ENCODE measurements at regions not wholly inside any gene's neighbourhood (a gene's known extent, or its start where the extent isn't known, plus 50 kb on each side); places are given as distances from the start of the nearest gene placed in this dataset.
"Not testable (repeated sequence)": the region's sequence is repeated elsewhere in the genome, so short reads cannot be mapped to it uniquely, and the experiment has no call there.

DNA sequence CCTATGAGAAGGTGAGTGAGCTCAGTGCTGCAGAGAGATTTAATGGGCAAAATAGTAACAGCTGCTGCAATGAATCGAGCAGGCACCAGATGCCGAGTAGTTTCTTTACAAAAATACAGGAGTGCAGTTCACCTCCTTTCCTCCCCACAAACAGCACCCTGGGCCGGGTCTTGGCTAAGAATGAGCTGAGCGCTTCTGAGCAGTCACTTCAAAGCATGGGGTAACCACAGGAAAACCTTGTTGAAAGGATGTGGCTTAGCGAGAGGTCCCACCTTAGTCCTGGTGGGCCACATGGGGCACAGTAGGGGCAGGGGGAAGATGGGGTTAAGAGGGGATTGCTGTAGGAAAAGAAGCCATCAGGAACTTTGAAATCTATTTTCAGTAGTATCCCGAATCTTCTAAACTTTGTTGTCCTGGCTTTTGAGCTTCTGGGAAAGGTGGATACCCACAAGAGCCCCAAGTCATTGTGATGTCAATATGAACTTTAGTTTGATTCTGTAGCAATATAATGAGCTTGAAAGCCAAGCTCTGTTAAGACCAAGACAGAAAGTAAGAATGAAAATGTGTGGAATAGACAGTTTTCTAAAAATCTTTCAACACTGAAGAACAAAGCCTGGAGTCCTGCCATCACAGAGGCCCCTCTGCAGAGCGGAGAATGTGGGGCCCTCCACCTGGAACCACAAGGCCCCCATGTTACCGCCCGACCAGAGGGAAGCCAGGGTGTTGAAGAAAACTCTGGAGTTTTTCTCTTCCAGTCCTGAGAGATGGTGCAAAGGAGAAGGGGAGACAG, 101.0 kb upstream of the ZNF236 start:
- in situ Hi-C loops (cut with HindIII; ENCODE audit: low sequenced_read_pairs): no loop called here

DNA sequence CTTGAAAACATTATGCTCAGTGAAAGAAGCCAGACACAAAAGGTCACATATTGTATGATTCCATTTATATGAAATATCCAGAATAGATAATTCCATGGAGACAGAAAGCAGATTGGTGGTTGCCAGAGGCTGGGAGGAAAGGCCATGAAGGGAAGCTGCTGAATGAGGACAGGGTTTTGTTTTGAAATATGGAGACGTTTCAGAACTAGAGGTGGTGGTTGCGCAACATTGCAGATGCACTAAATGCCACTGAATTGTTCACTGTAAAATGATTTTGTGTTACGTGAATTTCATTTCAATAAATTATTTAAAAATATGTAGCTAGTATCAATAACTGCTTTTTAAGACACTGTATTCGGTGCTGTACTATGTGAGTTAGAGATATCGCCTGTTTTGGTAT, 101.7 kb upstream of the ZNF236 start:
- in situ Hi-C loops (cut with HindIII; ENCODE audit: low sequenced_read_pairs): no loop called here

DNA sequence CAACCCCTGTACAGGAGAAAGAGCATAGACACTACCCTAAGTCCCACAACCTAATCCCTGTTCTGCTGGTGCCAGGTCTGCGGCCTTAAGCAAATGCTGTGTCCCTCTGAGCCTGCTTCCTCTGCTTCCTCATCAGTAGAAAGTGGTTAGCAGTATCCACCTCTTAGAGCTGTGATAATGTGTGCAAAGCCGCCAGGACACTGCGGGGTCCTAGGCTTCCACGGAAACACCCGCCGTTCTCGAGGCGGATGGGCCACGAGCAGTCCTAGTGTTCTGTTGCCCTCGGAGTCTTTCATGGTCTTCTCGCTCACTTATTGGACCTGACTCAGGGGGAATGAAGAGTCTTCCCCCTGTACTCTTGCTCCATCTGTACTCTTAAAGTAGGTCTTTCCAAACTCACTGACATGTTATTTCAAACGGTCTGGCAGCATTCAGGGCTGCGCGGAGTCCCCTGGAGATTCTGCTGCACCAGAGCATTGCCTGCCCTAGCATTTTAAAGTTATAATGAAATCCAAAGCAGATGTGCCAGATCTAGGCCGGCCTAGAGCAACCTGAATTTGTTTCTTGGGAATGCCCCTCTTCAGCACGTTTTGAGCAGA, 107.2 kb upstream of the ZNF236 start:
- in situ Hi-C loops (cut with HindIII; ENCODE audit: low sequenced_read_pairs): no loop called here

DNA sequence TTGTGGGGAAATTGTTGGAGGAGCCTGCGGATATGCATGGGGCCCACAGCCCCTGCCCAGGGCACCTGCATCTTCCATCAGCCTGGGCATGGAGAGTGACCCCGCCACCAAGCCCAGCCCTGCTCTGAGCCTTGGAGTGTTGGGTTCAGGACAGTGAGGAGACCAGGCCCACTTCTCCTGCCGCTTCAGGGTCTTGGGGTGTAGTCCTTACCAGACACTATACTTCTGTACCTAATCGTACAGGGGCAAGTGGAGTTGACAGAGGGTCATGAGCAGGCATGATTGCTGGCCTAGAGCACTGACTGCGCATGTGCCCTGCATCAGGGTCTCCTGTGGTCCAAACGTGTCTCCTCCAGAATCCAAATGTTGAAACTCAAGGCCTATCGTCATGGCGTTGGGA, 108.9 kb upstream of the ZNF236 start:
- in situ Hi-C loops (cut with HindIII; ENCODE audit: low sequenced_read_pairs): no loop called here

DNA sequence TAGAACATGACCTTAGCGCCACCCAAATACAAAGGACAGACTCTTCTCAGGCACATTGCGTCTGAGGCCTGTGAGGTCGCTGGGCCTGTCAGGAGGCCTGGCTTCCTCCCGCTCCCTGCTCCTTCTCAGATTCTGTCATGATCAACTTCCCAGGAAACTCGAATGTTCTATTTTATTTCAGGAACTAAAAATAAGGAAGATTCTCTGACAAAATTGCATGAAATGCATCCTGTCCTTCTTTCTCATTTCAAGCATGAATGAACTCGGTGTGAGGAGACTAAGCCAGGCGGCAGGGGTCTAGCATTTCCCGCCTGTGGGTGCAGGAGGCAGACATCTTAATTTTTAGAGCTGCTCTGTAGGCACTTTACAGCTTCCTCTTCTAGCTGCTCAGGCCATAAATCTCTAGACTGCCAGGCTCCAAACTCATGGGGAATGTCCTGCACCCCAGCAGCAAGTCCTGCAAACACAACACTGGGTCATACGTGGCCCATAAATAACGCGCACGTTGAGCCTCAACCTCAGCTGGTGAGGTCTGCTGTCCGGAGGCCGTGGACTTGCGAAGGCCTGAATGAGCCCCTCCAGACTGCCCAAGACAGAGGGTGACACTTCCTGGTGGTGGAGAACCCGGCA, 109.7 kb upstream of the ZNF236 start:
- in situ Hi-C loops (cut with HindIII; ENCODE audit: low sequenced_read_pairs): no loop called here

DNA sequence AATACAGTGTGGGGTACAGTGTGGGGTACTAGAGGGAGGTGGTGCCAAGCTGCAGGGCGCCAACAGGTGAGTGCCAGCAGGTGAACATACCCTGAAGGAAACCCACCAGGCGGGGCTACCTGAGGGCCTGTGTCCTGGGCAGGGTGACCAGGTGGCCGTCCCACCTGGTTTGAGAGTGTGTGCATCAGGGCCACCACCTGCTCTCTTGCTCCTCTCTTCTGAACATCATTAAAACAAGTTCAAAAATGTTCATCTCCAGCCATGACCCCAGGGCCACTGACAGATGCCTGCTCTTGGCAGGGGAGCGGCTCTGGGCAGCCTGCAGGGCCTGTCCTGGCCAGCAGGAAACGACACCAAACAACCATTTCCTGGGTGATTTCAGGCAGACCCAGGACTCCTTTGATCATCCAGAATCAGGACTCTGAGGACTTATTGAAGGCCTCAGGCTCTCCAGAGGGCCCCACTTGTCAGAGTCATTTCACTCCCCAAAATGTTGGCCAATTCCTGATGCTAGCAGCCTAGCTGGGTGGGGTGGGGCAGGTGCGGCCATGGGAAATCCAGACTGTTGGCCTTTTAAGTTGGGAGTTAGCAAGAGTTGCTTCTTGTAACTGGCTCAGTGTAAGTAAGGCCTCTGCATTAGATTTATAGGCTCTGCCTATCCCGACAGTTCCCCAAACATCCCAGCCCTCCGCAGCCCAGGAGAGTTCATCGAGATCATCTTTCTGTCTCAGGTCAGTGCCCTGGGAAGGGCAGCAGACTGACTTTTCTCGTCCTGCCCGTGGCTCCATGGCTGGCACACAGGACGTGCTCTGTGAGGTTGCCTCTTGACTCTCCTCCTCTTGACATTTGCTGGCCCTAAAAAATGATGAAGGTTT, 111.5 kb upstream of the ZNF236 start:
- in situ Hi-C loops (cut with HindIII; ENCODE audit: low sequenced_read_pairs): no loop called here

DNA sequence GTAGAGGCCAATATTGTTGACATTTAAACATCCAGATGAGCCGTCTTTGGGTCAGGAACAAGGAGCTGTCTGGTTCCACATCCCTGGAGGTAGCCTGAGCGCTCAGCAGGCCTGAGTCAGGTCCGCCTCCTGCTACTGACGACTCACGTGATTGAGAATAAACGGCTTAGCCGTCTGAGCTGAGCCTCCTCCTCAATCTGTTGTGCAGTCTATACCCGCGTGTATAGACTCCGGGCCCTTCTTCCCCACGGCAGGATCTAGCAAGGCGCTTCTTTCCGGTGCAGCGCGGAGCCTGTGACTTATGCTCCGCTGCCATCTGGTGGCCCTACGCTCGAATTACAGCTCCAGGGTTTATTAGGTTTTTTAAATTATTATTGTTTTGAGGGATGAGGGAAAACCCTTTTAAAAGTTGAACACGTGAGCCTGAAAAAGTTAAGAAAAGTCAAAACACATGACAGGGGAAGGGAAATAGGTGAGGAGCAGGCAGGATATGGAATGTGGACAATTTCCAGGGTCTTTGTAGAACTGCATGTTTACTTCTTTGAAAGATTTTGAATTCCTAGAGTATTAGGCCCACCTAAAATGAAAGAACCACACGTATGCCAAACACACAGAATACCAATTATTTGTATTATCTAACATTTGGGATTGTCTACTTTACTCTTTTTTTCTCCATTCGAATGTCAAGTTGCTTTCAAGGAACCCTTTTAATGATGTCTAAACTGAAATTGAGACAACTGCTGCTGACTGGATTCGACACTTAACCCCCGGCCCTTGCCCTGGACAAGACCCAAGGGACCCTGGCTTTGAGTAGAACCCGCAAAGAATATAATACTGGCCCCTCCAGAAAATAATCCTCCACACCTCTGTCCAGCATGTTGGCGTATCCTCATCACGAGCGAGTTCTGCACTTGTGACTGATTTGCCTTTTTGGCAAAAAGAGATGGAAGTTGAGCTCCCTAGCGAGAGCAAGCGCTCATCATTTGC, 112.4 kb upstream of the ZNF236 start:
- in situ Hi-C loops (cut with HindIII; ENCODE audit: low sequenced_read_pairs): no loop called here

DNA sequence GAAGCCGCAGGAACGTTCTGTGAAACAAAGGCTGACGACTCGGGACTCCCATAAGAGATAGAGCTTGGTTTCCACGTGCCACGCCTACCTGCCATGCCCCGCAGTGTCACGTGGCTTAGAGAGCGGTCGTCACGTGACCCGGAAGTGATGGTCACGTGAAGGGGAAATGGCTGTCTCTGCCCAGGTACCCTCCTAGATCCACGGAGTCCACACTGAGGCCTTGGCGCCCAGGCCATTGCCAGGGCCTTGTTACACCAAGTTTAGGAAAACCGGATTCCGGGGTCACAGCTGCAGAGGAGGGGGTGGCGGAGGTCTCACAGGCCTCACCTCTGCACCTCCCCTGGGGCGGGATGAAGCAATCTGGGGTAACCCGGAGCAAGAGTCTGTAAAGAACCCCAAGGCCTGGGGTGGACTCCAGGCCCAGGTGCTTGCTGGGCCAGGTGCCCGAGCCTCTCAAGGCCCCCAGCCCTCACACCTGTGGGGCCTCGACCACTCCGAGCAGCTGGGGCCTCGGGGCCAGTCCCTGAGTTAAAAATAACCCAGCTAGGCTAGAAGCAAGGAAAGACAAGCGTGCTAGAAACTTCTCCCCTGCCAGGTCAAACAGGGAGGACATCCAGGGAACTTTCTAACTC, 113.5 kb upstream of the ZNF236 start:
- in situ Hi-C loops (cut with HindIII; ENCODE audit: low sequenced_read_pairs): no loop called here

DNA sequence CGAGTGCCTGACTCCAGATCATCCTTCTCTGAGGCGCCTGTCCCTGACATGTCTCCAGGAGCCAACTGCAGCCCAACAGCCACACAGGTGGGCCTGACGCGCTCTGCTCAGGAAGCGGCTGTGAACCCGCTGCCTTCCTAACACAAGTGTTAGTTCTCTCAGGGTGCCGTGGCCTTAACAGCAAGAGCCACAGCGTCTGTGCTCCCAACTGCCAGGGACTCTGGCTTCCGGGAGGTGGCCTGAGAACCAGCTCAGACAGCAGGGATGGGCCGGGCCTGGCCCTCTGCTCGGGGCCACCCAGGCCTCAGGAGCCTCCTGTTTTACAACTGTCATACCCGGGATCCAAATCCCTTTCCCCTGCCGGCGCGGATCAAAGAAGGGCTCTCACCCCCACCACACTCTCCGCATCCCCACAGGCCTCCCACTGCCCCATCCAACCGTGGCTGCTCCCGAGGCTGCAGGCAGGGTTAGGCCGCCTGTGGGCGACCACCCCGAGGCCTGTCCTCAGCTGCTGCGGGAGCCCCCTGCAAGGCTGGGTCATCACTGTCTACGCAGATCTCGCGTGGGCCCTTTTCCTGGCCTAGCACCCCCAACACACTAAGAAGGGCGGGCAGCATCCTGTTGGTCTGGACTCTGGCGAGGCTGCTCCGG, 114.2 kb upstream of the ZNF236 start:
- in situ Hi-C loops (cut with HindIII; ENCODE audit: low sequenced_read_pairs): no loop called here

DNA sequence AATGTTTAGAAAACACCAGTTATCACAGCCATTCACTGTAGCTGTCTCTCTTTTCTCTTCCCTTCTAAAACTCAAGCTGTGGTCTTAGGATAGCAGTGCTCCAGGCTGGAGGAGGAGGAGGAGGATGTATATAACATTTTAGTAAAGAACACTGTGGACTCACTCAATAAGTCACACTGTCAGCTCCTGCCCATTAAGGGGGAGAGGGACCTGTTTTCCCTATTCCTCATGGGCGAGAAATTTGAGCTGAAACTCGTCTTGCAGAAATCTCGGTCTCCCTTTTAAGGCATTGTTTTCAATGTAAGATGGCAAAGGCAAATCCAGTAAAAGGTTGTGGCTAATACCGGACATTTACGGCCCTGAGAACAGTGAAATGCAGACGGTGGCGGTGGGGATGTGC, 114.8 kb upstream of the ZNF236 start:
- in situ Hi-C loops (cut with HindIII; ENCODE audit: low sequenced_read_pairs): no loop called here

DNA sequence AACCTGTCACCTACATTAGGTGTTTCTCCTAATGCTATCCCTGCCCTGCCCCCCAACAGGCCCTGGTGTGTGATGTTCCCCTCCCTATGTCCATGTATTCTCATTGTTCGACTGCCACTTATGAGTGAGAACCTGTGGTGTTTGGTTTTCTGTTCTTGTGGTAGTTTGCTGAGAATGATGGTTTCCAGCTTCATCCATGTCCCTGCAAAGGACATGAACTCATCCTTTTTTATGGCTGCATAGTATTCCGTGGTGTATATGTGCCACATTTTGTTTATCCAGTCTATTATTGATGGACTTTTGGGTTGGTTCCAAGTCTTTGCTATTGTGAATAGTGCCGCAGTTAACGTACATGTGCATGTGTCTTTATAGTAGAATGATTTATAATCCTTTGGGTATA, 117.8 kb upstream of the ZNF236 start:
- in situ Hi-C loops (cut with HindIII; ENCODE audit: low sequenced_read_pairs): not testable (repeated sequence)

DNA sequence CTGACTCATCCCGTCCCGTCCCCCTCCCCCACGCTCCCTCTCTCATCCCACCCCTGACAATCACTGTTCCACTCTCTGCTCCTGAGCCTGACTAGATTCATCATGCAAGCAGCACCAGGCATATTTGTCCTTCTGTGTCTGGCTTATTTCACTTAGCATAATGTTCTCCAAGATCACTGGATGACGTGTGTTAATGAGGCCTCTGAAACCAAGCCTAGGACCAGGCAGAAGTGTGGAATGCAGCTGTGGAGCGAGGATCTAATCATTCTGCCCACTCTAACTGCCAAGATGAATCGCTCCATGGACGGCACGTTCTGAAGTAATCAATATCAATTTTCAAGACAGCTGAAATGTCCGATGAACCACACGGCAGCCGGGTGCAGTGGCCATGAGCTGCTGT, 122.4 kb upstream of the ZNF236 start:
- in situ Hi-C loops (cut with HindIII; ENCODE audit: low sequenced_read_pairs): no loop called here

DNA sequence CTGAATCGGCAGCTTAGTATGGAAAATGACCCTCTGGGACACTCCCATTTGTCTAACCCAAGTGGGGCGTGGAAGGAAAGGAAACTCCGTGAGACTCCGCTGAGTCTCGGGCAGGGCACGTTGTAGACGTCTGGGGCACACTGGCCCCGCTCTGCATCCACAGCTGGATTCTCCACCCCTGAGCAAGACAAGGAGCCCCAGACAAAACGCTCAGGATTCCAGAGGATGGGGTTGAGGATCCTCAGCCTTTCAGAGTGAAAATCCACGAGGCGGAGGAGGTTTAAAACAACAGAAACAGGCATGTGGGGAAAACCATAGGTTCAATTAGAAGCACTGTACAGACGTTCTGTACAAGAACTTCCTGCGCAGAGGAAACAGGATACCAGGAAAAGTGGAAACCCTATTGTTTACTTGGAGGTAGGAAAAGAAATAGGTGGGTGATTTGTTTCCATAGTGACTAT, 124.9 kb upstream of the ZNF236 start:
- in situ Hi-C loops (cut with HindIII; ENCODE audit: low sequenced_read_pairs): no loop called here

DNA sequence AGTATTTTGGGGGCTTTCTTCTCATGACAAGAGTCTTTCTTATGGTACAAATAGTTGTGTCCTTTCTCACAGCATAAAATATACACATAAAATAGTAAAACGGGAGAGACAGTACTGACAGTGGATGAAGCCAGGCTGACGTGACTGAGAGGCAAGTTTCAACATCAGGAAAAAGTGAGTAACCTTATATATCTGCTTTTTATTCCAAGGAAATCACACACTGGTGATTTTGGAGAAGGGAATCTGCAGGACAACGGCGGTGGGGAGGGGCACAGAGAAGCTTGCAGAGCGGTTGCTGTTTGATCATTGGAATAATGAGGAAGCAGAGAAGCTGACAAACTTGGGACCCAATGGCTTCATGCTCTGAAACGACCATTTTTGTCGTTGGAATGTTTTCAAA, 130.6 kb upstream of the ZNF236 start:
- in situ Hi-C loops (cut with HindIII; ENCODE audit: low sequenced_read_pairs): no loop called here

DNA sequence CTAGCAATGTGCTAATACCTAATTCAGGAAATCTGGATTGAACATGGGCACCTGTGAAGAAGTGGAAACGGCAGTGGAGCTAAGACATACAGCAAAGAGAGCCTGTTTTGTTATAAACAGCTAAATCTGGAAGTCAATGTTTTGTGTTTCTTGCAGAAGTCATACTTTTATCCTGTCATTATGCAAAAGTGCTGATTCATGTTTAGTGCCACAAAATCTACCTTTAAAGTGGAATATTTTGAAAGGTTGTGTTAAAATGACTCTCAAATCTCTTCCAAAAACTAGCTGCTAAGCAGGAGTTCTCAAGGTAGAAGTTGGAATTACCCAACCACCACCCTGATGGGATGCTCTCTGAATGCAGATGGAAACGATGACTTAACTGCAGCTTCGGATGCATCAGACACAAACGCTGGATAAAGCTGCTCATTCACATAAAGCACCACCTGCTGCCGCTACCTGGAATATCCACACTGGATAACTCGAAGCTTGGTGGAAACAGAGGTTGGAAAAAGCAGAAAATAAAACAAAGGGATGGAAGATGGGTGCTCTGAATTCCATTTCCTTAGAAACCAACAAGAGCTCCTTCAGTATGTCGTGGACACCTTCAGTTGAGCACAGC, 132.6 kb upstream of the ZNF236 start:
- in situ Hi-C loops (cut with HindIII; ENCODE audit: low sequenced_read_pairs): no loop called here

DNA sequence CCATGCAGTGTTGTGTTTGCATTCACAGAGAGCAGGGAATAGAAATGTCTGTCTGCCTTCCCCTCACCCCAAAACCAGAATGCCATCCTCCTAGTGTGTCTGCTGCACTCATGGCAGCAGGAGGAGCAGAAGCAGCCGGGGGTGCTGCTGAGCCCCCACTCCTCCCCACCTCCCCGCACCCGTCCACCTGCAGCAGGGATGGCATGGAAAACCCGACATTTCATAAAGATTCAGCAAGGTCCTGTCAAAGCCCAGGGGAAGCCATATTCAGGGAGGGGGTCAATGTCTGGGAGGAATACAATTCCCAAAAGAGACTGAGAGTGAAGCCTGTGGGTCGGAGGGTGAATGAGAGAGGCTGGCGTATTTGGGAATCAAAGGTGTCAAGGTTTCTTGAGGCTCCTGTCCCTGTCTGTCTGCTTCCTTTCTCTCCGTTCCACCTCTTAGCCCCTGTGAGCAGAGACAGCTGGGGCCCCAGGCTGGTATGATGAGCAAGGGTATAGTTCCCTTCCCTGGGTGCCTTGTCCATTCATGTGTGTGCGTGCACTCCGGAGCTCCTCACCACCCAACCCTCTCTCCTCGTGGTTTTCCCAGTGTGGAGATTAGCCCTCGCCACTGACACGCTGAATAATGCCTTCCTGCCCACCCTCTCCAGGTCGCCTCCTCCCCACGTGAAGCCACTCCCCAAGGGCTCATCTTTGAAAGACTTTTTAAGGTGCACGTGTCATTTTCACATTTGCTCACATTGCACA, 133.5 kb upstream of the ZNF236 start:
- in situ Hi-C loops (cut with HindIII; ENCODE audit: low sequenced_read_pairs): no loop called here

DNA sequence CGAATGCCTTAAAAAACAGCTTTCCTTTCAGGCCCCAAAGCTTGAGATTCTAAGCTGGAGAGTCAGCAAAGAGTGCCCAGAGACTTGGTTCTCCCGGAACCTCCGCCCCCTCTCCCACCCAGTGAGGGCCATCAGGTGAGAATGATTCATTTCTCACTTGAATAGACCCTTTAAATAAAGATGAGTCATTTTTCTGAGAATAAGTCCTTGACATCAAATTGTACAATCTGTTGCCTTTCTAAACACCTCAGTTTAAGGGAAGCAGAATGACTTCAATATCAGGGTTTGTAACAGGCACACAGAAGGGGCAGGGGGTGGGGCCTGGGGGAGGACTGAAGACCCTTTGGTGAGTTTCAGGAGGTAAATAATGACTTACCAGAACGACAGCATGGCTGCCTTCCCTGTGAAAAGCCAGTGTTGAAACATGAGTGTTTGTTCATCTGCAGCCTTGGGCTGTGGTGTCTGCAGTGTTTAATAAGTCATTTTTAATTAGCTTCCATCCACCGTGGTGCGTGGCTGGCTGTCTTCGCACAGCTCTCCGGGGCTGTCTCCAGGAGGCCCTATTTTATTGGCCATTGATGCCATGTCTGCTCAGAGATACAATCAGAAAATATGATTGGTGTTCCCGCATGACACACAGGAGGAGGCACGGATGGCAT, 134.9 kb upstream of the ZNF236 start:
- in situ Hi-C loops (cut with HindIII; ENCODE audit: low sequenced_read_pairs): no loop called here

All from endothelial cell of hepatic sinusoid (primary cell).